SK-N-MC (cell line): ENCODE measurements at regions not wholly inside any gene's neighbourhood (a gene's known extent, or its start where the extent isn't known, plus 50 kb on each side); places are given as distances from the start of the nearest gene placed in this dataset.
"Not testable (repeated sequence)": the region's sequence is repeated elsewhere in the genome, so short reads cannot be mapped to it uniquely, and the experiment has no call there.

Source experiments
- DNase-seq: peaks from one replicate; pipeline ENCODE4 v3.0.0-alpha.2; 2011; ENCODE audit warnings: low read depth, low spot score
- H3K27ac ChIP-seq: fragments of 200-600 bp; sonication (generic); 2 replicates; pipeline ENCODE4 v1.5.1; 2016; ENCODE audit warnings: mixed run types
- H3K36me3 ChIP-seq: fragments of 200-600 bp; sonication (generic); 2 replicates; pipeline ENCODE4 v1.6.1; 2017; ENCODE audit warnings: antibody characterized with exemption, low read length, mixed read lengths; ENCODE audit not compliant: insufficient read depth
- H3K4me3 ChIP-seq: fragments of 200-600 bp; sonication (generic); 2 replicates; pipeline ENCODE4 v1.5.1; 2016
- H3K9ac ChIP-seq: fragments of 200-600 bp; sonication (generic); 2 replicates; pipeline ENCODE4 v1.8.0; 2017; ENCODE audit warnings: mixed run types, mixed read lengths; ENCODE audit not compliant: insufficient read length
- H3K9me3 ChIP-seq: fragments of 200-600 bp; sonication (generic); 2 replicates; pipeline ENCODE4 v1.6.1; 2017; ENCODE audit warnings: low read depth, mild to moderate bottlenecking, antibody characterized with exemption, low read length, moderate library complexity, mixed read lengths
- EZH2 ChIP-seq: fragments of 200-600 bp; sonication (generic); IDR thresholded peaks from one replicate; pipeline ENCODE4 v1.6.1; 2017; ENCODE audit warnings: antibody characterized with exemption
- FOXP2 ChIP-seq: optimal IDR thresholded peaks from 2 replicates; pipeline ENCODE3; 2011; ENCODE audit warnings: mild to moderate bottlenecking, moderate library complexity; ENCODE audit not compliant: insufficient read depth; ENCODE audit errors: extremely low read length, control extremely low read depth
- POLR2AphosphoS5 ChIP-seq: IDR thresholded peaks from 2 replicates; pipeline ENCODE4 v1.6.1; 2012; ENCODE audit warnings: mild to moderate bottlenecking, low read depth, low read length, borderline replicate concordance

- Histone ChIP-seq H3K4me3 (no peak overlapping the region), H3K36me3 (no peaks in the 10 kb centered on the region), H3K9me3 (no peaks in the 10 kb centered on the region), H3K27ac (no peak overlapping the region), H3K9ac (no peak overlapping the region)
- no peak for TF ChIP-seq FOXP2
- no peak for TF ChIP-seq POLR2AphosphoS5
- TF ChIP-seq EZH2, result no peak
- no peak for DNase-seq
Measured at GRCh38 chr7:90033850-90034249, 120.4 kb upstream of the STEAP1 start.

DNA sequence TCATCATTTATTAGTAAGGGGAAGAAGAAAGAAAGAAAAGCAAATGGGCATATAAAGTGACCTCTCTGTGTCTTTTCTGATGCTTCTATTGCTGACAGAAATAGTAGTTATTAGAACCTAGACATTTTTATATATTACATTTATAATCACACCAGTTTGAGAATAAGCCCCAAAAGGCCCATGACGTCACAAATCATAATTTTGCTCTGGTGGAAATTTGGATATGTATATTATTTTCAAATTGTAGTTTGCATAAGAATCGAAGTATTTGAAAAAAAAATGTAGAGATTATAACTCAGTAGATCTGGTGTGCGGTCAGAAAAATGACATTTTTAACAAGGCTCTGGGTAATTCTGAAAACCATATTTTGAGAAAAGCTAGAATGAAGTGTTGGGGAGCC is 101.2 kb upstream of the STEAP1 start:
- Histone ChIP-seq H3K36me3 (no peaks in the 10 kb centered on the region), H3K9me3 (no peaks in the 10 kb centered on the region), H3K4me3 (no peak overlapping the region), H3K9ac (no peak overlapping the region), H3K27ac (no peak overlapping the region)
- TF ChIP-seq POLR2AphosphoS5, result no peak
- TF ChIP-seq EZH2, result no peak
- TF ChIP-seq FOXP2, result no peak
- no peak for DNase-seq

GRCh38 chr7:90061077-90061476 is 93.2 kb upstream of the STEAP1 start:
- no peak overlapping the region for H3K4me3 ChIP-seq
- H3K9ac ChIP-seq, result no peak overlapping the region
- H3K36me3 ChIP-seq, result no peaks in the 10 kb centered on the region
- no peak for TF ChIP-seq FOXP2
- H3K9me3 ChIP-seq, result no peaks in the 10 kb centered on the region
- H3K27ac ChIP-seq, result no peak overlapping the region
- no peak for DNase-seq

- Histone ChIP-seq H3K4me3 (no peak overlapping the region), H3K36me3 (no peaks in the 10 kb centered on the region), H3K9ac (no peak overlapping the region), H3K27ac (no peak overlapping the region), H3K9me3 (no peaks in the 10 kb centered on the region)
- DNase-seq, result no peak
- TF ChIP-seq FOXP2, result no peak
- TF ChIP-seq EZH2, result no peak
- TF ChIP-seq POLR2AphosphoS5, result no peak
Measured at GRCh38 chr7:90064370-90064769, 89.9 kb upstream of the STEAP1 start.

DNA sequence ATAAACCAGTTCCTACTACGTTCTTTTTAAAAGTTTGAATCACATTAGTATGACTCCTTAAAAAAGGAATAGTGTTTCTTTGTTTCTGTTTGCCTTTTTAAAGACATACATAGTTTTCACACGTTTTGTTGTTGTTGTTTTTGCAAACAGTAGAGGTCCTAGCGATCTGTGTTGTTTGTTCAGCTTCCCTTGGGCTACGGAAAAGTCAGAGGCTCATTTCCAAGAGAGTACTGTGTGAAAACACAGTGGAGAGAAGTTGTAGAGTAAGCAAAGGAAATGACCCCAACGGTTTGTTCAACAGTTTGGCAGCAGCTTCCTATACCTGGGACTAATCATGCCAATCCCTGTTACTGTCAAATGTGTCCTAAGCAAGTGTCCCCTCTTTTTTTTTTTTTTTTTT is 87.1 kb upstream of the STEAP1 start:
- no peak for DNase-seq
- Histone ChIP-seq H3K9ac (no peak overlapping the region), H3K4me3 (no peak overlapping the region), H3K36me3 (no peaks in the 10 kb centered on the region), H3K27ac (no peak overlapping the region), H3K9me3 (no peaks in the 10 kb centered on the region)
- TF ChIP-seq FOXP2 (no peak), POLR2AphosphoS5 (no peak), EZH2 (no peak)

DNA sequence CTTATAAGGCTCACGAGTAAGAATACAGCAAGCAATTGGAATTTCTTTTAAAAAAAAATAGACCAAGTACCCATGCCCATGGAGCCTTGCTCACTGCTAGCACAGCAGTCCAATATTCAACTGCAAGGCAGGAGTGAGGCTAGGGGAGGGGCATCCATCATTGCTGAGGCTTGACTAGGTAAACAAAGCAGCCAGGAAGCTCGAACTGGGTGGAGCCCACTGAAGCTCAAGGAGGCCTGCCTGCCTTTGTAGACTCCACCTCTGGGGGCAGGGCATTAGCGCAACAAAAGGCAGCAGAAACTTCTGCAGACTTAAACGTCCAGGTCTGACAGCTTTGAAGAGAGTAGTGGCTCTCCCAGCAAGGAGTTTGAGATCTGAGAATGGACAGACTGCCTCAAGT is 84.0 kb upstream of the STEAP1 start:
- DNase-seq, H3K9me3 ChIP-seq, H3K4me3 ChIP-seq: not testable (repeated sequence)

DNA sequence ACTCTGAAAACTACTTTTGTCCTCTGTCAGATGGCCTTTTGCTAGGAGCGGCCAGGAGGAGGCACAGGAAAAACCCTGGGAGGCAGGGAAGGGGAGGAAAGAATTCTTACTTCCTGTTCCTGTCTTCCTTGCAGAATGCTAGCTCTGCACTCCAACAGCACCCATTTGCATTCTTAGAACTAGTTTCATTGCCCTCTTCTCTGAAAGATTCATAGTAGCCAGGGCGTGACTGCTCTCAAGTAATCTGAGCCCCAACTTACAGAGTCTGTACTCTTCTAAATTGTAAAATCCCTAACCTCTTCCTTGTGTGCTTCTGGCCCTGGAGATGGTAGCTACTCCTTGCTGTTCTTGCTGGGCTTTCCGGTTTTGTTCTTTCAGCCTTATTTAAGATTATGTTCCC is 75.3 kb upstream of the STEAP1 start:
- H3K36me3 ChIP-seq, result no peaks in the 10 kb centered on the region
- H3K9ac ChIP-seq, result no peak overlapping the region
- no peak overlapping the region for H3K4me3 ChIP-seq
- TF ChIP-seq FOXP2, result no peak
- TF ChIP-seq POLR2AphosphoS5, result no peak
- TF ChIP-seq EZH2, result no peak
- no peak for DNase-seq
- no peak overlapping the region for H3K27ac ChIP-seq
- no peaks in the 10 kb centered on the region for H3K9me3 ChIP-seq

More for the DNA sequence above, 84.0 kb upstream of the STEAP1 start:
- H3K36me3 ChIP-seq, H3K27ac ChIP-seq, H3K9ac ChIP-seq: not testable (repeated sequence)

- TF ChIP-seq FOXP2, result no peak
- TF ChIP-seq EZH2, result no peak
- TF ChIP-seq POLR2AphosphoS5, result no peak
- no peaks in the 10 kb centered on the region for H3K36me3 ChIP-seq
- H3K27ac ChIP-seq, result no peak overlapping the region
- no peaks in the 10 kb centered on the region for H3K9me3 ChIP-seq
- DNase-seq, result no peak
- no peak overlapping the region for H3K4me3 ChIP-seq
- no peak overlapping the region for H3K9ac ChIP-seq
Measured at GRCh38 chr7:90081621-90082020, 72.6 kb upstream of the STEAP1 start.

DNA sequence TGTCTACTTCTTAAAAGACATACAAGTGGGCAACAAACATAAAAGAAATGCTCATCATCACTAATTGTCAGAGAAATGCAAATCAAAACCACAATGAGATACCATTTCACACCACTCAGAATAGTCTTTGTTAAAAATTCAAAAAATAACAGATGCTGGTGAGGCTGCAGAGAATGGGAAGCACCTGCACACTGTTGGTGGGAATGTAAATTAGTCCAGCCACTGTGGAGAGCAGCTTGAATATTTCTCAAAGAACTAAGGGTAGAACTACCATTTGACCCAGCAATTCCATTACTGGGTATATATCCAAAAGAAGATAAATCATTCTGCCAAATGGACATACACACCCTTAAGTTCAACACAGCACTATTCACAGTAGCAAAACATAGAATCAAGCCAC is 61.8 kb upstream of the STEAP1 start:
- Histone ChIP-seq H3K9ac (no peak overlapping the region), H3K9me3 (no peaks in the 10 kb centered on the region), H3K36me3 (no peaks in the 10 kb centered on the region), H3K4me3 (no peak overlapping the region), H3K27ac (no peak overlapping the region)
- no peak for DNase-seq
- no peak for TF ChIP-seq FOXP2
- TF ChIP-seq EZH2, result no peak
- no peak for TF ChIP-seq POLR2AphosphoS5
